MG63 (cell line): ENCODE measurements at regions not wholly inside any gene's neighbourhood (a gene's known extent, or its start where the extent isn't known, plus 50 kb on each side); places are given as distances from the start of the nearest gene placed in this dataset.
"Not testable (repeated sequence)": the region's sequence is repeated elsewhere in the genome, so short reads cannot be mapped to it uniquely, and the experiment has no call there.

Source experiments
- DNase-seq: peaks from one replicate; pipeline ENCODE4 v3.0.0-alpha.2; 2020
- H3K27me3 ChIP-seq: fragments of 250-450 bp; sonication (Bioruptor Pico); 2 replicates; pipeline ENCODE4 v1.5.1; 2020; ENCODE audit warnings: mild to moderate bottlenecking, moderate library complexity
- H3K36me3 ChIP-seq: fragments of 250-450 bp; sonication (Bioruptor Pico); 2 replicates; pipeline ENCODE4 v1.5.1; 2020; ENCODE audit warnings: mild to moderate bottlenecking, moderate library complexity
- H3K4me3 ChIP-seq: fragments of 250-450 bp; sonication (Bioruptor Pico); 2 replicates; pipeline ENCODE4 v1.5.1; 2020; ENCODE audit warnings: mild to moderate bottlenecking, moderate library complexity
- H3K9me3 ChIP-seq: fragments of 250-450 bp; sonication (Bioruptor Pico); 2 replicates; pipeline ENCODE4 v1.5.1; 2020; ENCODE audit warnings: mild to moderate bottlenecking, moderate library complexity

DNA sequence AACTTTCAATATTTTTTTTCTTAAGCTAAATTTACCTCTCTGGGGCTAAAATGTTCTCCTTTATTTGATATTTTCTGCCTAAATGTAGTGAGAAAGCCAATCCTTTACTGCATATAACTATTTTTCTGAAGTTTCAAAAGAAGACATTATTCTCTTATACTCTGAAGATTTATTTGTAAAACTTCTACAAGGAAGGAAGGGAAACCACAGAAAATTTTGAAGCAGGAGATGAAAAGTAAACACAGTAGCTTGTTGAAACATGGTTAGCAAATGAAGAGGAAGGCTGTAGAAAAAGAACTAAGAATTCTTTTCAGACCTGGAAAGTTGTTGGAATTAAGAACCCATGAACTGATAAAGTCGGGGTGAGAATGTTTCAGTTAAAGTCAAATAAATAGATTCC is 330.3 kb downstream of the HGF start:
- no peak overlapping the region for H3K4me3 ChIP-seq
- no peaks in the 10 kb centered on the region for H3K9me3 ChIP-seq
- DNase-seq: no peak

GRCh38 chr7:81437160-81437559 is 332.7 kb downstream of the HGF start:
- H3K9me3 ChIP-seq, H3K27me3 ChIP-seq, H3K4me3 ChIP-seq, DNase-seq, H3K36me3 ChIP-seq: not testable (repeated sequence)

More for the DNA sequence above, 330.3 kb downstream of the HGF start:
- no peaks in the 10 kb centered on the region for H3K36me3 ChIP-seq
- no peaks in the 10 kb centered on the region for H3K27me3 ChIP-seq

DNA sequence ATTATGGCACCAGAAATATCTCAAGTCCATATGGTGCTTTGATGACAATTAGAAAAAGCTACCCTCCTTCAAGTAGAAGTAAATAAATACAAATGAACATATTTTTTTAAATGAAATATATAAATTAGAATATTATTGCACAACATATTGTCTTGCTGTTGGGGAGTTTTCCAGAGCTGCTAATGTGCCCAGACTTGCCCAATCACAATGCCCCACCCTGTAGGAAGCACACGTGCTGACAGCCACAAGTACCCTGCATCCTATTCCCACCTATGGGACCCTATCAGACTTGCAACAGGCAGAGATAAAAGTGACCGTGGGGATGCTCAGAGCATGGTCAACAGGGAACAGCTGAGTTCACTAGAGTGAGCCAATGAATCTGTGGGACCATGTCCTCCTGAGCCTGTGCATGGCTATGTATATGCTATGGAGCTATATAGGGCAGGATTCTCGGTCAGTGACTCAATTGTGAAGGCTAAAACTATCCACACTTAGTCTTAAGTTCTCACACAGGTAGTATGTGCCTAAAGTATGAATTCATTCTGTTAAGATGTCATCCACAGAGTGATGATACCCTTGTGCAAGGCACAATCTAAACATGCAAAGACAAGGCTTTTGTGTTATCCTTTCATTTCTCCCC is 336.0 kb downstream of the HGF start:
- H3K9me3 ChIP-seq: no peaks in the 10 kb centered on the region
- no peak for DNase-seq
- H3K4me3 ChIP-seq: no peak overlapping the region
- H3K27me3 ChIP-seq: no peaks in the 10 kb centered on the region
- H3K36me3 ChIP-seq: no peaks in the 10 kb centered on the region

GRCh38 chr7:81433206-81433605 is 336.6 kb downstream of the HGF start:
- Histone ChIP-seq H3K4me3 (no peak overlapping the region), H3K36me3 (no peaks in the 10 kb centered on the region), H3K27me3 (no peaks in the 10 kb centered on the region), H3K9me3 (no peaks in the 10 kb centered on the region)
- no peak for DNase-seq

- H3K36me3 ChIP-seq: no peaks in the 10 kb centered on the region
- no peaks in the 10 kb centered on the region for H3K27me3 ChIP-seq
- H3K9me3 ChIP-seq: no peaks in the 10 kb centered on the region
- H3K4me3 ChIP-seq: no peak overlapping the region
- no peak for DNase-seq
Observed at GRCh38 chr7:81430761-81431160, 339.1 kb downstream of the HGF start.

DNA sequence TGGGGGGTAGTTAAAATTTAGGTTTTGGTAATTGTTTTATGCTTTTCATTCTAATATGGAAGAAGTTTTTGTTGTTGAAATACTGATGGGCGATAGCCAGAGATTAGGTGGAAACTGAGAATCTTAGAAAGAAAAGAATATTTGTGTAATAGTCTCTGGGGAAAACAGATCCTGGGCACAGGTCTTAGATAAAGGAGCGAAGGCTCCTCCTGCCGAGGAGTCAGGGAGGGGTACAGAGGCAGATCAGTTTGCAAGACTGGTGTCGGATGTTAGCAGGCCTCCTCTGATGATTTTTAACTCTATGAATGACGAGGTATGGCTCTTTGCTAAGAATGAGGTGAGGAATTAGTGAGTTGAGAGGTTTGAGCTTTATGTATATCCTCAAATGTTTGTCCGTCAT is 339.7 kb downstream of the HGF start:
- no peak for DNase-seq
- Histone ChIP-seq H3K27me3 (no peaks in the 10 kb centered on the region), H3K4me3 (no peak overlapping the region)

DNA sequence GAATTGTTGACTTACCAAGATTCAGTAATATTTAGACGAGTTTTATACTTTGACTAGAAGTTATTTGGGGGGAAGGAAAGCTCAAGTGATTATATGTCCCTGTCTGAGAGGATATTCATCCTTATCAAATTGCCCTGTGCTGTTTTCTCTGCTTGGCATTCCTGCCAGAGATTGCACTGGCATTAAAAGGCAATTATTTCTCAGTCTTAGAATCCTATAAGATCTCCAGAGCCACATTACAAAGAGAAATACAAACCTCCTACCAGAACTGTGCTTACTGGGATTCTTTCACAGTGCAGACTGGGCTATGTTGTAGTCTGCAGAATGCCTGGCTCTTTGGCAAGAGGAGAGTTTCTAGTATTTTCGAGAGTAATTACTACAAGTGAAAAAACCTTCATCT is 342.4 kb downstream of the HGF start:
- no peak for DNase-seq
- no peaks in the 10 kb centered on the region for H3K27me3 ChIP-seq
- H3K4me3 ChIP-seq: no peak overlapping the region
- no peaks in the 10 kb centered on the region for H3K36me3 ChIP-seq
- H3K9me3 ChIP-seq: no peaks in the 10 kb centered on the region

More for the DNA sequence above, 339.7 kb downstream of the HGF start:
- H3K36me3 ChIP-seq: no peaks in the 10 kb centered on the region
- no peaks in the 10 kb centered on the region for H3K9me3 ChIP-seq

DNA sequence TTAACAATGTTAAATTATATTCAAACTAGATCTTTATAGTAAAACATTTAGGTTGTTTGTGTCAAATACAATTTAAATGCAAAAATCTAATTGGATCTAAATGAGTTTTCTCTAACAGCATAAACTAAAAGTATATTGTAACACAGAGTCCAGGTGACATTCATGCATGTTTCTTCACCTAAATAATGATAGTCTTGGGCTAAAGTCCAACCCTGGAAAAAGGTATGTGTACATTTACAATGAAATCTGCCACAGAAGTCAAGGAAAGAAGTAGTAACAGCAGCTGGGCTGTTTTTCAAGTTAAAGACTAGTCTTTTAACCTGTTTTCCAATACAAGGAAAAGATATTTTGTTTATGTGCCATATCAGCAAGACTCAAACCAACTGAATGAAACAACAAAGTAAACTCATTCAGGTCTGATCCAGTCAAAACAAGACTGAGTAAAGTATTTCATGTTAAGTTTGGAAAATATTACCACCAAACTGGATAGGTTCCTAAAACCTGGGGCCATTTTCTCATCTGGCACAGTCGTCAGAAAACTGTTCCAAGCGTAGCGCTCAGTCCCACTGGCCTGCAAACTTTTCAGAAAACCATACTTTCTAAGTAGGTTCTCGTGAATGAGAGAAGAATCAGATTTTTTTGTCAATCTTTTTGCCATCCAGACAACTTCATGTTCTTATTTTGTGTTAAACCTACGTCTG is 349.2 kb downstream of the HGF start:
- DNase-seq: no peak
- Histone ChIP-seq H3K36me3 (no peaks in the 10 kb centered on the region), H3K4me3 (no peak overlapping the region), H3K9me3 (no peaks in the 10 kb centered on the region), H3K27me3 (no peaks in the 10 kb centered on the region)

GRCh38 chr7:81419731-81420130 is 350.1 kb downstream of the HGF start:
- no peaks in the 10 kb centered on the region for H3K36me3 ChIP-seq
- H3K27me3 ChIP-seq: no peaks in the 10 kb centered on the region
- H3K9me3 ChIP-seq: no peaks in the 10 kb centered on the region
- no peak overlapping the region for H3K4me3 ChIP-seq
- no peak for DNase-seq

- Histone ChIP-seq H3K27me3 (no peaks in the 10 kb centered on the region), H3K4me3 (no peak overlapping the region), H3K36me3 (no peaks in the 10 kb centered on the region), H3K9me3 (no peaks in the 10 kb centered on the region)
- no peak for DNase-seq
Observed at GRCh38 chr7:81416659-81417058, 353.2 kb downstream of the HGF start.

- H3K4me3 ChIP-seq: no peak overlapping the region
- no peaks in the 10 kb centered on the region for H3K9me3 ChIP-seq
- H3K36me3 ChIP-seq: no peaks in the 10 kb centered on the region
- H3K27me3 ChIP-seq: no peaks in the 10 kb centered on the region
- no peak for DNase-seq
Observed at GRCh38 chr7:81415181-81415580, 354.7 kb downstream of the HGF start.

DNA sequence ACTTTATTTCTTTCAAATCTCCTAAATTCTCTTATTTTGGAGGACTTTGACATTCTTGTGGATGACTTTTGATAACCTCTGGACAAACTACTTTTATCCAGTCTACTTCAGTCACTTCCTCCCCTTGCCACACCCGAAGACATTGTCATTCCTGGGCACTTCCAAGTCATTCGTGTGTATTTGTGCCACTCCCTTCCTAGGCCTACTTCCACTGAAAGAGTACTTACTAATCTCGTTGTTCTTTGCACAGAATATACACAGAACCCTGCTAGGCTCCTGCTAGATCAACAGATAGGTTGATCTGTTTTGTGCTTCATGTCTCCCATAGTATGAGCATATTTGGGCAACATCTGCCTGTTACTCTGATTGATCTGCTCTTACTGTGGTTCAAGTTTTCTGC is 355.4 kb downstream of the HGF start:
- H3K27me3 ChIP-seq: no peaks in the 10 kb centered on the region
- no peak overlapping the region for H3K4me3 ChIP-seq
- no peak for DNase-seq
- H3K9me3 ChIP-seq: no peaks in the 10 kb centered on the region; the same call in 1 of the 2 replicates
- no peaks in the 10 kb centered on the region for H3K36me3 ChIP-seq

GRCh38 chr7:81410471-81411117 is 359.3 kb downstream of the HGF start:
- no peaks in the 10 kb centered on the region; the same call in 1 of the 2 replicates for H3K9me3 ChIP-seq
- no peak overlapping the region for H3K4me3 ChIP-seq
- no peaks in the 10 kb centered on the region for H3K27me3 ChIP-seq
- no peak for DNase-seq
- H3K36me3 ChIP-seq: no peaks in the 10 kb centered on the region

- Histone ChIP-seq H3K36me3 (no peaks in the 10 kb centered on the region), H3K27me3 (no peaks in the 10 kb centered on the region), H3K4me3 (no peak overlapping the region), H3K9me3 (no peaks in the 10 kb centered on the region; the same call in 1 of the 2 replicates)
- DNase-seq: no peak
Observed at GRCh38 chr7:81408728-81409127, 361.1 kb downstream of the HGF start.

- Histone ChIP-seq H3K36me3 (no peaks in the 10 kb centered on the region), H3K9me3 (no peaks in the 10 kb centered on the region; the same call in 1 of the 2 replicates), H3K4me3 (no peak overlapping the region), H3K27me3 (no peaks in the 10 kb centered on the region)
- DNase-seq: no peak
Observed at GRCh38 chr7:81407094-81407493, 362.8 kb downstream of the HGF start.

DNA sequence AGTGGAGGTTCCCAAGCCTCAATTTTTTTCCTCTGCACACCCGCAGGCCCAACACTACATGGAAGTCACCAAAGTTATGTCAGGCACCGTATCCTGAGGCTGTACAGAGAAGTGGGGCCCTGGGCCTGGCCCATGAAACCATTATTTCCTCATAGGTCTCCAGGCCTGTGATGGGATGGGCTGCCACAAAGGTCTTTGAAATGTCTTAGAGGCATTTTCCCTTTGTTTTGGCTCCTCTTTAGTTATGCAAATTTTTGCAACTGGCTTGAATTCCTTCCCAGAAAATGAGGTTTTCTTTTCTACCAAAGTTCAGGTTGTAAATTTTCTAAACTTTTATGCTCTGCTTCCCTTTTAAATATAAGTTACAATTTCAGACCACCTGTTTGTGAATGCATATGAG is 365.2 kb downstream of the HGF start:
- Histone ChIP-seq H3K27me3 (no peaks in the 10 kb centered on the region), H3K36me3 (no peaks in the 10 kb centered on the region), H3K4me3 (no peak overlapping the region), H3K9me3 (no peaks in the 10 kb centered on the region; the same call in 1 of the 2 replicates)
- DNase-seq: no peak

GRCh38 chr7:81402227-81402626 is 367.6 kb downstream of the HGF start:
- H3K27me3 ChIP-seq: no peaks in the 10 kb centered on the region
- H3K9me3 ChIP-seq: no peaks in the 10 kb centered on the region
- no peak for DNase-seq
- no peak overlapping the region for H3K4me3 ChIP-seq
- no peaks in the 10 kb centered on the region for H3K36me3 ChIP-seq

- Histone ChIP-seq H3K36me3 (no peaks in the 10 kb centered on the region), H3K4me3 (no peak overlapping the region), H3K9me3 (no peaks in the 10 kb centered on the region), H3K27me3 (no peaks in the 10 kb centered on the region)
- no peak for DNase-seq
Observed at GRCh38 chr7:81399471-81399870, 370.4 kb downstream of the HGF start.
